Smooth muscle cell (in vitro differentiated cells): ENCODE measurements at regions not wholly inside any gene's neighbourhood (a gene's known extent, or its start where the extent isn't known, plus 50 kb on each side); places are given as distances from the start of the nearest gene placed in this dataset.
"Not testable (repeated sequence)": the region's sequence is repeated elsewhere in the genome, so short reads cannot be mapped to it uniquely, and the experiment has no call there.

Experiments used
- DNase-seq: peaks from one replicate; lab custom pipeline; 2025; ENCODE audit not compliant: unreplicated experiment; lab: John Stamatoyannopoulos, UW
- H2AFZ ChIP-seq: fragments of 200-600 bp; sonication (generic); 2 replicates; pipeline ENCODE4 v1.6.0; 2016; ENCODE audit warnings: antibody characterized with exemption, low read depth, mild to moderate bottlenecking
- H3F3A ChIP-seq: fragments of 200-600 bp; sonication (generic); 2 replicates; pipeline ENCODE4 v1.6.0; 2017; ENCODE audit warnings: antibody characterized with exemption, low read depth
- H3K27ac ChIP-seq: fragments of 200-600 bp; sonication (generic); 2 replicates; pipeline ENCODE4 v1.5.1; 2016; ENCODE audit warnings: low read depth, mild to moderate bottlenecking
- H3K27me3 ChIP-seq: fragments of 200-600 bp; sonication (generic); 2 replicates; pipeline ENCODE4 v1.6.1; 2016; ENCODE audit warnings: low read depth, mild to moderate bottlenecking
- H3K36me3 ChIP-seq: fragments of 200-600 bp; sonication (generic); 2 replicates; pipeline ENCODE4 v1.5.1; 2016; ENCODE audit warnings: low read depth
- H3K4me1 ChIP-seq: fragments of 200-600 bp; sonication (generic); 2 replicates; pipeline ENCODE4 v1.5.1; 2016; ENCODE audit warnings: low read depth
- H3K4me2 ChIP-seq: fragments of 200-600 bp; sonication (generic); 2 replicates; pipeline ENCODE4 v1.6.0; 2016; ENCODE audit warnings: mild to moderate bottlenecking
- H3K4me3 ChIP-seq: fragments of 200-600 bp; sonication (generic); 2 replicates; pipeline ENCODE4 v1.5.1; 2016; ENCODE audit warnings: mild to moderate bottlenecking
- H3K79me2 ChIP-seq: fragments of 200-600 bp; sonication (generic); 2 replicates; pipeline ENCODE4 v1.6.0; 2016; ENCODE audit warnings: low read depth, mild to moderate bottlenecking
- H3K9ac ChIP-seq: fragments of 200-600 bp; sonication (generic); 2 replicates; pipeline ENCODE4 v1.6.0; 2016; ENCODE audit warnings: low read depth
- H3K9me3 ChIP-seq: fragments of 200-600 bp; sonication (generic); replicated peaks from 2 replicates; pipeline ENCODE4 v1.5.1; 2016; ENCODE audit warnings: low read depth
- H4K20me1 ChIP-seq: fragments of 200-600 bp; sonication (generic); 2 replicates; pipeline ENCODE4 v1.6.0; 2016; ENCODE audit warnings: low read depth
- WGBS: methylation state at CpG from one replicate; pipeline ENCODE4 v1.1.7; 2016; ENCODE audit warnings: low lambda C conversion rate; 5-methylcytosine and 5-hydroxymethylcytosine counted together
- TF ChIP-seq, protein P1 (sequence below): fragments of 200-600 bp; sonication (generic); IDR thresholded peaks from 2 replicates; pipeline ENCODE4 v1.5.1; 2017; ENCODE audit warnings: borderline replicate concordance, mild to moderate bottlenecking, antibody characterized with exemption; ENCODE audit not compliant: insufficient read depth, poor library complexity, severe bottlenecking

DNA sequence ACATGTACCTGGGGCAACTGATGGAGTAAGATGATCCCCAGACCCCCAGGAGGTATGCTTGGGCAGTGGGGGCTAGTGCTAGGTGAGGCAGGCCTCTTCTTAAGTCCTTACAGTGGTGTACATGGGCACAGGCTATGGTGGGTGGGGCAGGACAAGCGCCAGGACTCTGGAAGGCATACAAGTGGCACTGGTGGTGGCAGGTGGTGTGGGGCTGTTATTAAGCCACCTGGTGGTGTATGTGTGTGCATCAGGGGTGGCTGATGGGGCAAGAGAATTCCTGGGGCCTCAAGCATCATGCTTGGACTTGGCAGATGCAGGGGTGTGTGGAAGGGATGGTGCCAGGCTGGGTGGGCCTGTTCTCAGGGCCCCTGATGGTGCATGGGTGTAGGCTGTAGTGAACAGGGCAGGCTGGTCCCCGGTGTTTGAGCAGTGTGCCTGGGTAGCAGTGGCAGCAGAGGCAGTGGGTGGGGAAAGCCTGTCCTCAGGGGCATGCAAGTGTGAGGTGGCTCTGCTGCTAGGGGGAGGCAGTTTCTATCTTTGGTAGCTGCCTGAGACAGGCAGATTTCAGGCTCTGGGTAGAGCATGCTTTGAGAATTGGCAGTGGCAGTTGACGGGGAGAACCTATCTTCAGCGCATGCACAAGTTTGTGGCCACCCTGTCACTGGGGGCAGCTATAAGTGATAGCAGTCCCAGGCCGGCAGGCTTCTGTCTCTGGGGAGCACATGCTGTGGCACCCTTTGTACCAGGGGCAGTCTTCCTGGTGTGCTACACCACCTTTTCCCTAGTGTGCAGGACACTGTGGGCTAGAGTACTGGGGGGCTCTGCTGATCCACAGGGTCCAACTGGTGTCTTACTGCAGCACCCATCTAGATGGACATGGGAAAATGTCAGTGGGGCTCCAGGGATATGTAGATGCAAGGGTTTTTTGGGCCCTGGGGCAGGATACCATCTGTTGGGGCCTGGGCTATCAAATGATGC lies 52.6 kb upstream of the ABCD2 start:
- no peak overlapping the region for H3K4me3 ChIP-seq
- H3K27me3 ChIP-seq, result no peaks in the 10 kb centered on the region
- no peak overlapping the region for H2AFZ ChIP-seq
- no peak overlapping the region for H3K27ac ChIP-seq
- no peaks in the 10 kb centered on the region for H3K79me2 ChIP-seq
- H3K36me3 ChIP-seq, result no peaks in the 10 kb centered on the region
- H3F3A ChIP-seq, result no peaks in the 10 kb centered on the region
- no peaks in the 10 kb centered on the region for H3K4me1 ChIP-seq
- no peak overlapping the region for H3K9ac ChIP-seq
- TF ChIP-seq, protein P1, sequence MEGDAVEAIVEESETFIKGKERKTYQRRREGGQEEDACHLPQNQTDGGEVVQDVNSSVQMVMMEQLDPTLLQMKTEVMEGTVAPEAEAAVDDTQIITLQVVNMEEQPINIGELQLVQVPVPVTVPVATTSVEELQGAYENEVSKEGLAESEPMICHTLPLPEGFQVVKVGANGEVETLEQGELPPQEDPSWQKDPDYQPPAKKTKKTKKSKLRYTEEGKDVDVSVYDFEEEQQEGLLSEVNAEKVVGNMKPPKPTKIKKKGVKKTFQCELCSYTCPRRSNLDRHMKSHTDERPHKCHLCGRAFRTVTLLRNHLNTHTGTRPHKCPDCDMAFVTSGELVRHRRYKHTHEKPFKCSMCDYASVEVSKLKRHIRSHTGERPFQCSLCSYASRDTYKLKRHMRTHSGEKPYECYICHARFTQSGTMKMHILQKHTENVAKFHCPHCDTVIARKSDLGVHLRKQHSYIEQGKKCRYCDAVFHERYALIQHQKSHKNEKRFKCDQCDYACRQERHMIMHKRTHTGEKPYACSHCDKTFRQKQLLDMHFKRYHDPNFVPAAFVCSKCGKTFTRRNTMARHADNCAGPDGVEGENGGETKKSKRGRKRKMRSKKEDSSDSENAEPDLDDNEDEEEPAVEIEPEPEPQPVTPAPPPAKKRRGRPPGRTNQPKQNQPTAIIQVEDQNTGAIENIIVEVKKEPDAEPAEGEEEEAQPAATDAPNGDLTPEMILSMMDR, result no peak
- DNase-seq, result no peak
- 91% methylated on average over 5 of the region's 5 CpGs for WGBS
- H3K9me3 ChIP-seq, result no peaks in the 10 kb centered on the region
- no peaks in the 10 kb centered on the region for H4K20me1 ChIP-seq
- H3K4me2 ChIP-seq, result no peak overlapping the region

DNA sequence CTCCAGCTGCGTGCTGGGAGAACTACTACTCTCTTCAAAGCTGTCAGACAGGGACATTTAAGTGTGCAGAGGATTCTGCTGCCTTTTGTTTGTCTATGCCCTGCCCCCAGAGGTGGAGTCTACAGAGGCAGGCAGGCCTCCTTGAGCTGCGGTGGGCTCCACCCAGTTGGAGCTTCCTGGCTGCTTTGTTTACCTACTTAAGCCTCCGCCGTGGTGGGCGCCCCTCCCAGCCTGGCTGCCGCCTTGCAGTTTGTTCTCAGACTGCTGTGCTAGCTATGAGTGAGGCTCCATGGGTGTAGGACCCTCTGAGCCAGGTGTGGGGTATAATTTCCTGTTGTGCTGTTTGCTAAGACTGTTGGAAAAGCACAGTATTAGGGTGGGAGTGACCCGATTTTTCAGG lies 49.9 kb upstream of the ABCD2 start:
- WGBS, result 61% methylated on average over 7 of the region's 7 CpGs

More for the DNA sequence above, 49.9 kb upstream of the ABCD2 start:
- H3K4me3 ChIP-seq, H2AFZ ChIP-seq, H4K20me1 ChIP-seq, DNase-seq, H3K4me1 ChIP-seq, H3F3A ChIP-seq, H3K9me3 ChIP-seq, H3K27ac ChIP-seq, H3K27me3 ChIP-seq, H3K36me3 ChIP-seq, H3K79me2 ChIP-seq, H3K4me2 ChIP-seq, H3K9ac ChIP-seq: not testable (repeated sequence)
